H9 (cell line): ENCODE measurements at regions not wholly inside any gene's neighbourhood (a gene's known extent, or its start where the extent isn't known, plus 50 kb on each side); places are given as distances from the start of the nearest gene placed in this dataset.

Experiments
- DNase-seq: peaks from one replicate; pipeline ENCODE4 v3.0.0-alpha.2; 2017
- H2AFZ ChIP-seq: one replicate; pipeline ENCODE4 v1.6.1; 2013; ENCODE audit warnings: mild to moderate bottlenecking, low read length, control low read depth, moderate library complexity
- H2AK5ac ChIP-seq: 2 replicates; pipeline ENCODE4 v1.6.1; 2013; ENCODE audit warnings: low read length, control low read depth, mixed read lengths; ENCODE audit not compliant: insufficient read length
- H2BK120ac ChIP-seq: one replicate; pipeline ENCODE4 v1.6.1; 2013; ENCODE audit warnings: low read depth, mild to moderate bottlenecking, low read length, control low read depth, inconsistent platforms; ENCODE audit not compliant: poor library complexity, severe bottlenecking
- H2BK12ac ChIP-seq: 2 replicates; pipeline ENCODE4 v1.6.1; 2013; ENCODE audit warnings: low read length, control low read depth, mixed read lengths, low read depth; ENCODE audit not compliant: insufficient read length
- H2BK15ac ChIP-seq: 2 replicates; pipeline ENCODE4 v1.6.1; 2013; ENCODE audit warnings: low read depth, low read length, control low read depth
- H2BK20ac ChIP-seq: one replicate; pipeline ENCODE4 v1.6.1; 2013; ENCODE audit warnings: low read depth, mild to moderate bottlenecking, low read length, control low read depth, inconsistent platforms; ENCODE audit not compliant: poor library complexity, severe bottlenecking
- H2BK5ac ChIP-seq: 2 replicates; pipeline ENCODE4 v1.6.1; 2013; ENCODE audit warnings: low read length, control low read depth, mixed read lengths; ENCODE audit not compliant: insufficient read length
- H3K14ac ChIP-seq: 2 replicates; pipeline ENCODE4 v1.6.1; 2013; ENCODE audit warnings: low read length, control low read depth; ENCODE audit not compliant: insufficient read depth
- H3K18ac ChIP-seq: 2 replicates; pipeline ENCODE4 v1.6.1; 2013; ENCODE audit warnings: low read depth, mild to moderate bottlenecking, mixed read lengths, low read length, control low read depth; ENCODE audit not compliant: insufficient read length
- H3K23ac ChIP-seq: 2 replicates; pipeline ENCODE4 v1.6.1; 2013; ENCODE audit warnings: low read length, control low read depth, mixed read lengths, low read depth; ENCODE audit not compliant: insufficient read length
- H3K23me2 ChIP-seq: 2 replicates; pipeline ENCODE4 v1.6.1; 2013; ENCODE audit warnings: low read depth, mild to moderate bottlenecking, mixed read lengths, low read length, control low read depth; ENCODE audit not compliant: insufficient read length, poor library complexity, severe bottlenecking
- H3K27ac ChIP-seq: 2 replicates; pipeline ENCODE4 v1.5.1; 2013; ENCODE audit warnings: low read length, control low read depth, mixed read lengths, low read depth; ENCODE audit not compliant: insufficient read length
- H3K27me3 ChIP-seq: 2 replicates; pipeline ENCODE4 v1.6.1; 2013; ENCODE audit warnings: low read length, control low read depth, inconsistent platforms; ENCODE audit not compliant: insufficient read depth
- H3K4ac ChIP-seq: 2 replicates; pipeline ENCODE4 v1.6.1; 2013; ENCODE audit warnings: low read depth, mild to moderate bottlenecking, control low read depth, inconsistent platforms, low read length, moderate library complexity
- H3K4me1 ChIP-seq: 2 replicates; pipeline ENCODE4 v1.6.1; 2013; ENCODE audit warnings: low read length, control low read depth, inconsistent platforms; ENCODE audit not compliant: insufficient read depth
- H3K4me2 ChIP-seq: 2 replicates; pipeline ENCODE4 v1.6.1; 2013; ENCODE audit warnings: low read length, control low read depth, mixed read lengths; ENCODE audit not compliant: insufficient read length, insufficient read depth
- H3K56ac ChIP-seq: 2 replicates; pipeline ENCODE4 v1.6.1; 2013; ENCODE audit warnings: low read depth, mild to moderate bottlenecking, mixed read lengths, low read length, control low read depth; ENCODE audit not compliant: insufficient read length
- H3K79me1 ChIP-seq: 2 replicates; pipeline ENCODE4 v1.6.1; 2013; ENCODE audit warnings: low read depth, mild to moderate bottlenecking, moderate library complexity, low read length, control low read depth, inconsistent platforms; ENCODE audit not compliant: insufficient read depth, poor library complexity, severe bottlenecking
- H3K79me2 ChIP-seq: 2 replicates; pipeline ENCODE4 v1.6.1; 2013; ENCODE audit warnings: low read length, control low read depth, inconsistent platforms; ENCODE audit not compliant: insufficient read depth
- H3K9ac ChIP-seq: 2 replicates; pipeline ENCODE4 v1.6.1; 2013; ENCODE audit warnings: low read length, control low read depth, mixed read lengths; ENCODE audit not compliant: insufficient read length; ENCODE audit errors: extremely low read depth
- H3K9me3 ChIP-seq: one replicate; pipeline ENCODE4 v1.6.1; 2013; ENCODE audit warnings: low read depth, low read length, inconsistent platforms; ENCODE audit not compliant: control insufficient read depth
- H3T11ph ChIP-seq: one replicate; pipeline ENCODE4 v1.6.1; 2013; ENCODE audit warnings: mild to moderate bottlenecking, low read length, control low read depth, inconsistent platforms
- H4K20me1 ChIP-seq: one replicate; pipeline ENCODE4 v1.6.1; 2013; ENCODE audit not compliant: control insufficient read depth, insufficient read length, insufficient read depth
- H4K5ac ChIP-seq: 2 replicates; pipeline ENCODE4 v1.6.1; 2013; ENCODE audit warnings: low read depth, mild to moderate bottlenecking, mixed read lengths, low read length, control low read depth; ENCODE audit not compliant: insufficient read length
- H4K8ac ChIP-seq: replicated peaks from 2 replicates; pipeline ENCODE4 v1.6.1; 2013; ENCODE audit warnings: low read length, control low read depth, mixed read lengths, low read depth; ENCODE audit not compliant: insufficient read length
- H4K91ac ChIP-seq: 2 replicates; pipeline ENCODE4 v1.6.1; 2013; ENCODE audit warnings: low read depth, mild to moderate bottlenecking, moderate library complexity, mixed read lengths, low read length, control low read depth; ENCODE audit not compliant: insufficient read length
- H3K27ac Mint-ChIP-seq, 3 experiments: 2 replicates in 2 of 3; 3 replicates in 1 of 3; pipeline ENCODE4 v1.8.0; 2020 to 2021; ENCODE audit warnings: mixed read lengths in 3 of 3, mild to moderate bottlenecking in 1 of 3, moderate library complexity in 1 of 3
- H3K27me3 Mint-ChIP-seq: 2 replicates; pipeline ENCODE4 v1.8.0; 2021; ENCODE audit warnings: low read depth, mild to moderate bottlenecking, moderate library complexity, mixed read lengths
- H3K36me3 Mint-ChIP-seq, 3 experiments: 2 replicates in 2 of 3; 3 replicates in 1 of 3; pipeline ENCODE4 v1.8.0; 2020 to 2021; ENCODE audit warnings: low read depth in 3 of 3, mixed read lengths in 3 of 3; ENCODE audit not compliant: insufficient read depth in 1 of 3
- H3K4me1 Mint-ChIP-seq, 2 experiments: 2 replicates each; pipeline ENCODE4 v1.8.0; 2020; ENCODE audit warnings: mixed read lengths in 2 of 2
- H3K4me3 Mint-ChIP-seq, 2 experiments: 2 replicates in 1 of 2; 3 replicates in 1 of 2; pipeline ENCODE4 v1.8.0; 2020 to 2021; ENCODE audit warnings: mild to moderate bottlenecking in 2 of 2, mixed read lengths in 2 of 2, moderate library complexity in 1 of 2
- H3K9me3 Mint-ChIP-seq, 2 experiments: 2 replicates in 1 of 2; 3 replicates in 1 of 2; pipeline ENCODE4 v1.8.0; 2020; ENCODE audit warnings: mild to moderate bottlenecking in 2 of 2, mixed read lengths in 2 of 2, moderate library complexity in 1 of 2
- CTCF ChIP-seq: fragments of 200-600 bp; sonication (generic); conservative IDR thresholded peaks from 3 replicates; pipeline ENCODE4 v1.8.0; 2021; ENCODE audit warnings: antibody characterized with exemption, mild to moderate bottlenecking
- WGBS: extraction: QIAGEN DNeasy Blood & Tissue Kit; methylation state at CpG from one replicate; pipeline ENCODE4 v1.1.7; 2013; ENCODE audit warnings: missing lambda C conversion rate, low lambda C conversion rate, mixed read lengths; ENCODE audit not compliant: insufficient read length; ENCODE audit errors: extremely low coverage; 5-methylcytosine and 5-hydroxymethylcytosine counted together

DNA sequence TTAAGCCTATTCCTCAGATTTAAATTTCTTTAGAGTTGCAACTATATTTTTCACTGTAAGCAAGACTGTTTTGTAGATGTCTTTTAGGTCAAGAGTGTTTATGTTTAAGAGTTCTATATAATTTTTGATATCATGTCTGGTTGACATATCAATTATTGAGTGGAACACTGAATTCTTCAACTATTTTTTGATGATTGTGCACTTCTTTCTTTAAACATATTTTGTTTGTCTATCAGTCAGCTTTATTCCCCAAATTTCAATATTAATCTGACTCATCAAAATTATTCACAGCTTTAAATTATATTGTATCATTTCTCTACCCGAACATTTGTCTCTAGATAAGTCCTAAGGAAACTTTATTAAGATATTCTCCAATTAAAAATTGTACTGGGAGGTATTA, 933.6 kb upstream of the ROBO1 start:
- H4K91ac ChIP-seq, result no peak overlapping the region
- H3K79me1 ChIP-seq, result no peaks in the 10 kb centered on the region
- Mint-ChIP-seq H3K4me3 (no peak overlapping the region), H3K4me1 (no peaks in the 10 kb centered on the region), H3K9me3 (peaks cover 19 to 26% of the 10 kb centered on the region in 2 experiments), H3K27me3 (no peaks in the 10 kb centered on the region), H3K36me3 (peaks cover 14 to 25% (median 21%) of the 10 kb centered on the region in 3 experiments), H3K27ac (no peak overlapping the region)
- H3K27ac ChIP-seq, result no peak overlapping the region
- H3K14ac ChIP-seq, result no peak overlapping the region
- no peaks in the 10 kb centered on the region for H4K20me1 ChIP-seq
- H2AFZ ChIP-seq, result no peak overlapping the region
- H2BK12ac ChIP-seq, result no peak overlapping the region
- H3K4me2 ChIP-seq, result no peak overlapping the region
- no peak overlapping the region for H3K56ac ChIP-seq
- DNase-seq, result no peak
- H2BK15ac ChIP-seq, result no peak overlapping the region
- no peaks in the 10 kb centered on the region for H3K9me3 ChIP-seq
- H3K4me1 ChIP-seq, result no peaks in the 10 kb centered on the region
- no peaks in the 10 kb centered on the region for H3K27me3 ChIP-seq
- no peaks in the 10 kb centered on the region for H3K23me2 ChIP-seq
- H4K8ac ChIP-seq, result no peak overlapping the region
- H3K4ac ChIP-seq, result no peak overlapping the region
- no peak overlapping the region for H2AK5ac ChIP-seq
- H2BK5ac ChIP-seq, result no peak overlapping the region
- H2BK20ac ChIP-seq, result no peak overlapping the region
- no peak overlapping the region for H3K9ac ChIP-seq
- H2BK120ac ChIP-seq, result no peak overlapping the region
- H4K5ac ChIP-seq, result no peak overlapping the region
- H3K79me2 ChIP-seq, result no peaks in the 10 kb centered on the region
- no peak overlapping the region for H3K23ac ChIP-seq
- no CpG with 5 or more reads among the region's 1 CpG for WGBS
- H3K18ac ChIP-seq, result no peak overlapping the region
- no peak overlapping the region for H3T11ph ChIP-seq
- TF ChIP-seq CTCF, result no peak
